SKM-1 treated with dmso at 0.1 percent for 144 hours (cell line): ENCODE measurements at regions not wholly inside any gene's neighbourhood (a gene's known extent, or its start where the extent isn't known, plus 50 kb on each side); places are given as distances from the start of the nearest gene placed in this dataset.

ENCODE experiments used
- DNase-seq: peaks from one replicate; lab custom pipeline; 2025; ENCODE audit not compliant: unreplicated experiment; lab: John Stamatoyannopoulos, UW

GRCh38 chr3:106795553-106795952 is 581.7 kb upstream of the CCDC54 start:
- no peak for DNase-seq

DNA sequence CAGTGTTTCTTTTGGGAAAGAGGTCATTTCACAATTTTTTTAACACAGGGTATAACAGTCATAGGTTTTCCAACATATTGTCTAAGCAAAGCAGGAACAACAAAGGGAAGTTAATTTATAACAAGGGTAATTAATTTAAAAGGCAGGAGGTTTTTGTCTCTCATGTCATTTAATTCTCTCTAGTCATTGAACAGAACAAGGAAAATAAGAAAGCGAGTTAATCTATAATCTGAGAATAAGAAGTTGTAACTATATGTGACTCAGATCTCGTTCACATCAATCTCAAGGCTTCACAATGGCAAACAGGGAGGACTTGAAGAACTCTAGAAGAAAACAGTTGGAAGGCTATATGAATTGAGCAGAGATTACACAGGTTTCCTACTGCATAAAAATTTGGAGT is 579.8 kb upstream of the CCDC54 start:
- no peak for DNase-seq

- DNase-seq = no peak
These were observed 571.6 kb upstream of the CCDC54 start for GRCh38 chr3:106805625-106806024.

- no peak for DNase-seq
These were observed 570.3 kb upstream of the CCDC54 start for GRCh38 chr3:106806964-106807363.

DNA sequence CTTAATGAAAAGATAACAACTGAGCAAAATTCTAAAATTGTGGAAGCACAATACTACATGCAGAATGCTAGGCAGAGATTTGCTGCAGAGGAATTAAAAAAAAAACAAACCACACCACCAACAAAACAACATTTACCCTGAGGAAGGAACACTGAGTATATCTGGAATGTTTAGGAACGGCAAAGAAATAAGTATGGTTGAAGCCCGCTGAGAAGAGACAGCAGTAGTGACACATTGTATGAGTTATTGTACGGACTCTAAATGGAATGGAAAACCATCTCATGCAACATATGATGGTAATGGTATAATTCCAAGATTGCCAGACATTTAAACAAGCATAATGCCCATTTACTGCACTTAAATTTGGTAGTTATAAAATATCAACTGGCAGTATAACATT is 568.2 kb upstream of the CCDC54 start:
- DNase-seq = no peak

DNA sequence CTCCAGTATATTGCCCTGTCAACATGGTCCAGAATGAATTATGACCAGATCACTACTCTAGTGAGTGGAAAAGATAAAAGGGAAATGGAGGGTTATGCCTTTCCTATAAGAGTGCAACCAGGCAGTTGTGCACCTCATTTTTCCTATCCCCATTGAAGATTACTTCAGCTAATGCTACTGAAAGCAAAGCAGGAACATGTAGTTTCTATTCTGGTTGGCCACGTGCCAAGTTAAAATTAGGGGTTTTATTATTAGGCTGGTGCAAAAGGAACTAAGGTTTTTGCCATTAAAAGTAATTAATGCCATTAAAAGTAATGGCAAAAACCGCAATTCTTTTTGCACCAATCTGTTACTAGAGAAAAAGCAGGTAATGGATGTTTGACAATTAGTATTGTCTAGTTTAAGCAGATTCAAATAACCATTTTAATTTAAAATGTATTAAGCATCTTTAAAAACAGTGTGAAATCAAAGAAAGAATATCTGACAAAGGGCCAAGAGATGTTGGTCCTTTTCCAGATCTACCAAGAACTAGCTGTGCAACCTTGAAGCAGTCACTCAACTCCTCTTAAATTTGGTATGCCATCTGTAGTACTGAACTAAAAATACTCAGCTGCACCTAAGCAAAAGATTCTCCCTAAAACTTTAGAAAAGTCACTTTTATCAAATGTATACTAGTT is 567.5 kb upstream of the CCDC54 start:
- DNase-seq = no peak

GRCh38 chr3:106810300-106810875 is 566.9 kb upstream of the CCDC54 start:
- DNase-seq = no peak

- DNase-seq = no peak
These were observed 565.9 kb upstream of the CCDC54 start for GRCh38 chr3:106811376-106811775.

- DNase-seq = no peak
These were observed 563.5 kb upstream of the CCDC54 start for GRCh38 chr3:106813742-106814141.

- DNase-seq = no peak
These were observed 563.0 kb upstream of the CCDC54 start for GRCh38 chr3:106814231-106814630.

GRCh38 chr3:106816838-106817237 is 560.4 kb upstream of the CCDC54 start:
- DNase-seq = no peak

DNA sequence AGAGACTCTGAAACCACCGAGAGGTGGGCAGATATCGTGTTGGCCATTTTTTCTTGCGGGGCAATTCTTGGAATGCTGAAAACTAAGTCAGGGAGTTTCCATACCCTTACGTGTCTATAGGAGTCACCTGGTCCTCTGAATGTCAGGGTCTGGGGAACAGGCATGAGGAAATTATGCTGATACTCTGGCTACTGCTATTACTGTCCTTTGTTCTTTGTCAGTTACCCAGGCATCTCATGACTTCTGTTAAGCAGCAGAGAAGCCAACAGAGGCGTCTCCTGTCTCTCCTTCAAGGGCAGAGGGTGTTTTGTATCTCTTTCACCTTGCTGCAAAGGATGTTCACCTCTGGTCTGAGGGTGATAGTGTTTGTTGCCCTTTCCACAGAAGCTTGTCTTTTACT is 559.5 kb upstream of the CCDC54 start:
- DNase-seq = no peak

- no peak for DNase-seq
These were observed 557.8 kb upstream of the CCDC54 start for GRCh38 chr3:106819440-106819839.

DNA sequence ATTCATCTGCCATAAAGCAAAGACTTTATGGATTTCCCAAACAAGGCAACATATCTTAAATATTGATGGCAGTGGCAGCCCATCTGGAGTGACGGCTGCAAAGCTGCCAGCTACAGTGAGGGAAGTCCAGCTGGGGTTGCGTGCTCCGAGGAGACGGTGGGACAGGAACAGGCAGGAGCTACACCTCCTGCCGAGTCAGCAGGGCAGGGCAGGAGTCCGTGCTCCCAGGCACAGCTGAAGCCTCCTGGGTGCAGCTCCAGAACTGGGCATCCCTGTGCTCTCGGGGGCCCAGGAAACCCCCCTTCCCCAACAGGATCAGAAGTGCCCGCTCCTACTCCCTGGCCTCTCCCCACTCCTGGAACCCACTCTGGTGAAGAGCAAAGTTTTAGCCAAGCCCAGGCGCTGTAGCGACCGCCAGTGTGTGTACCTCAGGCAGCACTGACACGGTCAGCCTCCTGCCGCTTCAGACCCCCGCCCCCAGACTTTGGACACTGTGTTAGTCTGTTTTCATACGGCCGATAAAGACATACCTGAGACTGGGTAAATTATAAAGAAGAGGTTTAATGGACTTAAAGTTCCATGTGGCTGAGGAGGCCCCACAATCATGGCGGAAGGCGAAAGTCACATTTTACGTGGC is 556.4 kb upstream of the CCDC54 start:
- DNase-seq = no peak

GRCh38 chr3:106821801-106822200 is 555.4 kb upstream of the CCDC54 start:
- DNase-seq = no peak

DNA sequence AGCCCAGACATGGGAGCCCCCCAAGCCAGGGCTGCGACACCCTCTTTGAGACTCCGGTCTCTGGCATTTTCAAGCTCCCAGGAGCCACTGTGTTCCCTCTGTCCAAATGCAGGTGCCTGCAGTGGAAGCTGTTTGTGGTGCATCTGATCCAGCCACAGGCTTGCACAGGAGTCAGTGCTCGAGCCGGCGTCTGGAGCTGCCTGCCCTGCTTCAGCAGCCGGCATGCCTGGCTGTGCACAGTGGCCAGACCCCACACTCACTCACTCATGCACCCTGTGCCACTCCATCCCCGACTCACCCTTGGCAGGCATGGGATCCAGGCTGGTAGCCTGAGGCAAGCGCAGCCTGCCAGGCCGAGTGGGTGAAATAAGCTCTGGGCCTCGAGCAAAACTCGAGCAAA is 555.0 kb upstream of the CCDC54 start:
- DNase-seq = no peak

- DNase-seq = no peak
These were observed 553.5 kb upstream of the CCDC54 start for GRCh38 chr3:106823701-106824100.

DNA sequence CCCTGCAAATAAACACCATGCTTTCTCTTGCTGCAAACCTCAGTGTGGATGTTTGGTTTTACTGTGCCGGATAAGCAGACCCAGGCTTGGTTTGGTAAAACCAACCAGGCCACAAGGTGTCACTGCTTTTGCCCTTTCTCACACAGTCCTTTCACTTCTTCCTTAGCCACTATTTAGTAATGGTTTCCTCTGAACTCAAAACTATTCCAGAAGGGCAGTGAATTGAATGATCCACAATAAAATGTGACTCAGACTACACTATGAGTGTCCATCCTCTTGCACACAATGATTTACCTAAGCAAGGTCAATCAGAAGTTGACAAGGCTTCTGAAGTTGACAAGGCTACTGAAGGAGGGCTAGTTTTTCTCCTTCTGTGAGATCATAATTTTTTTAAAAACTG is 552.4 kb upstream of the CCDC54 start:
- DNase-seq = no peak

DNA sequence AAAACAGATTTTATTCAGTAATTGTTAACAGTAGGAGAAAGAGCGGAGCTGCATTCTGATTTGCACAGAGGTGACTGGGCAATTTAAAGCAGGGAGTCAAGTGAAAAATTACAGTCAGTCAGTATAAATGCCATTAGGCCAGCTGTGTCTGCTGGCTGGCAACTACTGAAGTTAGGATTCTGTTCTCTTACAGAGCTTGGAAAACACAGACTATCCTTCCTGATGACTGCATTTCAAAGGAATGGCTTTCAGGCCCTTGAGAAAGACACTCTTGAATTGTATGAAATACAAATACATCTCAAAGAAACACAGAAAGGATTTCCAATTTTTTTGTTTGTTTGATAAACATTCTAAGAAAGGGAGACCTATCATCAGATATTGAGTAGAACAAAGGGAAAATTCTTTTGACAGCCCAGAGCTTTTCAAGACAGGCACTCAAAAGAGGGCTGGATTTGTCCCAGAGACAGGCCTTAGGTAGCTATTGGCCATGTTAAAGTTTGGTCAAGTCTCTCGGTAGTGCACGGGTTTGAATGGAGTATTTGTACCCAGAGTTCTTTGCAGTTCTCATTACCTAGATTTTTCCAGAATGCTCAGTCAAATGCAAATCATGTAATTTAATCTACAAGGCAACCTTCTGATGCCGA is 551.2 kb upstream of the CCDC54 start:
- no peak for DNase-seq

DNA sequence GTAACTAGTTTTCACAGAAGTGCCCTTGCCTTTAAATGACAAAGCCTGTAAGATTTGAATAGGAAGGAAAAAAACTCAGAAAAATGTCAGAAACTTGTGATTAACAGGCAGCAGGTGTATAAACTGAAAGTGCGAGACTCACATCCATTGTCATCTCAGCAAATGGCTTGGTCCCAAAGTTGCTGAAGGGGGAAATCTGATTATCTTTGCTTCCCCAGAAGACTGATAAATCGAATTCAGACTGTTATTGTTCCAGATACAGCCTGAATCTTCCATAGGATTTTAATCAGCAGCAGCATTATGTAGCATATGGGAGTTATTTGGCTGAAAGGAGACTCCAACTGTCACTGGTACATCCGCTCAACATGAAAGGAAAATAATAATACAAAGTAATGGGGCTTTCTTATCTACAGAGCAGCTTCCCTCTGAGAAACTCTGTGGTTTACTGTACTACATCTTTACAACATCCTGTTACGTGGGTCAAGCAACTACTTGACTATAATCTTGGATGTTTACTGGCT is 550.4 kb upstream of the CCDC54 start:
- no peak for DNase-seq

DNA sequence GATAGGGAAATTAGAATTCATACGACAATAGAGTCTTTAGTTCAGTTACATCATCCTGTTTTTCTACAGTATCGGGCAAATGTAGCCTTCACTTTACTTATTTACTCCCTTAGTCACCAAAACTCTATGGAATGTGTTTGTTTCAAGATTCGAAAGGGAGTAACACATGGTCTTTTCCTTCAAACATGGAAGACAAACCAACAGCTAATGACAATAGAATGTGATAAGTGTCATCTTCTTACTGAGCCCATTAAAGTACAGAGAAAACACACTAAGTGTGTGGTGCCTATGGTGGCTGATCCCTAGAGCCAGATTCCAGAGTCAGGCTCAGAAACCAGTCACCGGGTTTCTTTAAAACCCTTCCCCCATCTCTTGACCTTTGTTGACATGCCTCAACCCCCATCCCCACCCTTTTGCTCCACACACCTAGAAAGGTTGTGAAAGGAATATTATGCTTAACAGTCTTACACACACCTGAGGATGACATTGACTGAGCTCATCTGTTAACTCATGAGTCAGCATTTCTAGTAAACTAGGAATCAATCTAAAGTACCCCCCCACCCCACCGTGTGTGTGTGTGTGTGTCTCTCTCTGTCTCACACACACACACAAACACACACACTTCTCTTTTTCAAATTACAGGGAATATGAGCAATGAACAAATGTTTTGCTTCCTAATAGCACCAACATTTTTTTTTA is 549.6 kb upstream of the CCDC54 start:
- no peak for DNase-seq
